Peyer's patch (tissue), 4 donors: ENCODE measurements at regions not wholly inside any gene's neighbourhood (a gene's known extent, or its start where the extent isn't known, plus 50 kb on each side); places are given as distances from the start of the nearest gene placed in this dataset.
A peak's percentile ranks its signal among the peaks of the same experiment; 100 is the strongest.

Experiments used
- DNase-seq, 3 donors: peaks; one replicate each; pipeline ENCODE4 v3.0.0-alpha.2; 2017 to 2019
- H3K27ac ChIP-seq, 4 donors: fragments of 200-600 bp; sonication (generic); one replicate each; pipeline ENCODE4 v1.5.1; 2016 to 2019
- H3K27me3 ChIP-seq, 2 donors: fragments of 200-600 bp; sonication (generic); one replicate each; pipeline ENCODE4 v1.5.1; 2019
- H3K36me3 ChIP-seq, 3 donors: fragments of 200-600 bp; sonication (generic); one replicate each; pipeline ENCODE4 v1.5.1; 2016 to 2019
- H3K4me1 ChIP-seq, 4 donors: fragments of 200-600 bp; sonication (generic); one replicate each; pipeline ENCODE4 v1.5.1; 2016 to 2019
- H3K4me3 ChIP-seq, 4 donors: fragments of 200-600 bp; sonication (generic); 1 replicate in 3 of 4; 2 replicates in 1 of 4; pipeline ENCODE4 v1.5.1; 2016 to 2019; ENCODE audit warnings: mild to moderate bottlenecking in 1 of 4
- H3K9me3 ChIP-seq, 4 donors: fragments of 200-600 bp; sonication (generic); one replicate each; pipeline ENCODE4 v1.5.1; 2016 to 2019; ENCODE audit warnings: mild to moderate bottlenecking in 1 of 4
- POLR2A ChIP-seq, 2 donors: fragments of 450-650 bp; IDR thresholded peaks; one replicate each; pipeline ENCODE4 v1.5.1; 2017; ENCODE audit warnings: antibody characterized with exemption in 2 of 2, mild to moderate bottlenecking in 2 of 2, moderate library complexity in 2 of 2
- TF ChIP-seq, protein P1 (sequence below), 6 experiments: fragments of 450-650 bp in 4 of 6; fragments of 200-600 bp in 2 of 6; sonication (generic) in 1 of 6; IDR thresholded peaks; one replicate each; pipeline ENCODE4 v1.5.1; 2017 to 2019; ENCODE audit warnings: antibody characterized with exemption in 6 of 6, mild to moderate bottlenecking in 3 of 6, moderate library complexity in 1 of 6

DNA sequence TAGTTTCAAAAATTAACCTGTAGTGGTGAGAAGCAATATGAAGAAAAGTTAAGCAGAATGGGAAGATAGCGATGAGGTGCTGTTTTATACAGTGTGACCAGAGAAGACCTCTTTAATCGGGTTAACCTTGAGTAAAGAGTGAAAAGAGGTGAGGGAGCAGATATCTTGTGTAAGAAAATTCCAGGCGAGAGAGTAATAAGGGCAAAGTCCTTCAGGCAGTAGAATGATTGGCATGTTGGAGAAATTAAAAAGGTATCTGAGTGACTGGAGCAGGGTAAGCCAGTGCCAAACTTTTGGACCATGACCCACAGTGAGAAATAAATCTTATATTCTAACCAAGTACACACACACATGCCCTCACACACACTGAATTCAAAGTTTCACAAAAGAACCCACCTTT, 374.7 kb upstream of the LARGE1 start:
- Histone ChIP-seq H3K4me3 (no peak overlapping the region), H3K36me3 (no peaks in the 10 kb centered on the region), H3K4me1 (no peaks in the 10 kb centered on the region), H3K27ac (peak overlapping the region in 1 of 4 donors; percentile 31), H3K27me3 (no peaks in the 10 kb centered on the region), H3K9me3 (no peaks in the 10 kb centered on the region)
- no peak for DNase-seq
- TF ChIP-seq POLR2A (IDR thresholded peaks at IDR 0.05), result no peak
- TF ChIP-seq, protein P1, sequence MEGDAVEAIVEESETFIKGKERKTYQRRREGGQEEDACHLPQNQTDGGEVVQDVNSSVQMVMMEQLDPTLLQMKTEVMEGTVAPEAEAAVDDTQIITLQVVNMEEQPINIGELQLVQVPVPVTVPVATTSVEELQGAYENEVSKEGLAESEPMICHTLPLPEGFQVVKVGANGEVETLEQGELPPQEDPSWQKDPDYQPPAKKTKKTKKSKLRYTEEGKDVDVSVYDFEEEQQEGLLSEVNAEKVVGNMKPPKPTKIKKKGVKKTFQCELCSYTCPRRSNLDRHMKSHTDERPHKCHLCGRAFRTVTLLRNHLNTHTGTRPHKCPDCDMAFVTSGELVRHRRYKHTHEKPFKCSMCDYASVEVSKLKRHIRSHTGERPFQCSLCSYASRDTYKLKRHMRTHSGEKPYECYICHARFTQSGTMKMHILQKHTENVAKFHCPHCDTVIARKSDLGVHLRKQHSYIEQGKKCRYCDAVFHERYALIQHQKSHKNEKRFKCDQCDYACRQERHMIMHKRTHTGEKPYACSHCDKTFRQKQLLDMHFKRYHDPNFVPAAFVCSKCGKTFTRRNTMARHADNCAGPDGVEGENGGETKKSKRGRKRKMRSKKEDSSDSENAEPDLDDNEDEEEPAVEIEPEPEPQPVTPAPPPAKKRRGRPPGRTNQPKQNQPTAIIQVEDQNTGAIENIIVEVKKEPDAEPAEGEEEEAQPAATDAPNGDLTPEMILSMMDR (IDR thresholded peaks at IDR 0.05), result no peak

DNA sequence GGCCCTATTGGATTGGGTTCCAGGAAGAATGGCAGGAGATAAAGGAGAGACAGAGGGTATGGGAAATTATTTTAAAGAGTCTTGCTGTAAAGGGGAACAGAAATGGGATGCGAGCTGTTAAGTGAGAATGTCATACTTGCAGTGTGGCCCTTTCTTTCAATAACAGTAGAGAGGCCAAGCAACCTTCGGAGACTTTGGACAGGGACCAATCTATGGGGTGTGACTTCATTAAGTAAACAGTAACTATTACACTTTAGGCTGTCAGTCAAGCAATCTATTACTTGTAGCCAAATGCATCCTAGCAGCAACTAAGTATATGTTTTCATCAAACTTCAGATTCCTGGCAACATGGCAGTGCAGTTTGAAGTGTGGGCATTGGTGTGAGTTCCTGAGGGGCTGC, 376.2 kb upstream of the LARGE1 start:
- no peaks in the 10 kb centered on the region for H3K27me3 ChIP-seq
- H3K27ac ChIP-seq, result peak overlapping the region in 1 of 4 donors; percentile 52
- no peaks in the 10 kb centered on the region for H3K9me3 ChIP-seq
- TF ChIP-seq, protein P1 (IDR thresholded peaks at IDR 0.05), result no peak
- no peak for TF ChIP-seq POLR2A (IDR thresholded peaks at IDR 0.05)
- H3K4me3 ChIP-seq, result no peak overlapping the region
- no peaks in the 10 kb centered on the region for H3K36me3 ChIP-seq
- no peaks in the 10 kb centered on the region for H3K4me1 ChIP-seq
- peak in 1 of 3 donors; percentile 68 for DNase-seq

DNA sequence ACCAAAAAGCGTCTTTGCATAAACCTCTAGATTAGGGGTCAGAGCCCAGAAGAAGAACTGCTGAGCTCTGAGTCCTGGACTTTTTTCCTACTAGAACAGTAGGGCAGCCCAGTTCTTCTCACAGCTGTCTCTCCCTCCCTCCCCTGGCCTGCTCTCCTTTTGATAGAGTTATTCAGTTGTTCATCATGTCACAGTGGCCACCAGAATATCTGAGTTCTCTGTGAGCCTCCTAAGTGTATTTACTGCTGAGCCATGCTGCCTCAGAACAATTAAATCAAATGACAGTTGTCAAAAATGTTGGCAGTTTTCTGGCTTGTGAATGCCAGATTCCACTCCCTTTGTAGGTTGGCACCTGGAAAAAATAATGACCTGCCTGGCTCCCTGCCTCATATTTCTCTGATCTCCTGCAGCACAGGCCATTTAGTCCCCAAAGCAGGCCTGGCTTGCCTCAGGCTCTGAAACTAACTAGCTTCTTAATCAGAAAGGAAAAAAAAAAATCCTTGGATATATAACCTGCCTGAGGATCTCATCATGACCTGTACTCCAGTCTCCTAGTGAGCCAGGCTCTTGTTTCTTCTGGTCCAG, 377.4 kb upstream of the LARGE1 start:
- Histone ChIP-seq H3K4me3 (no peak overlapping the region), H3K27me3 (no peaks in the 10 kb centered on the region), H3K4me1 (no peaks in the 10 kb centered on the region), H3K36me3 (no peaks in the 10 kb centered on the region), H3K9me3 (no peaks in the 10 kb centered on the region), H3K27ac (no peak overlapping the region)
- DNase-seq, result no peak
- no peak for TF ChIP-seq POLR2A (IDR thresholded peaks at IDR 0.05)
- TF ChIP-seq, protein P1 (IDR thresholded peaks at IDR 0.05), result no peak

DNA sequence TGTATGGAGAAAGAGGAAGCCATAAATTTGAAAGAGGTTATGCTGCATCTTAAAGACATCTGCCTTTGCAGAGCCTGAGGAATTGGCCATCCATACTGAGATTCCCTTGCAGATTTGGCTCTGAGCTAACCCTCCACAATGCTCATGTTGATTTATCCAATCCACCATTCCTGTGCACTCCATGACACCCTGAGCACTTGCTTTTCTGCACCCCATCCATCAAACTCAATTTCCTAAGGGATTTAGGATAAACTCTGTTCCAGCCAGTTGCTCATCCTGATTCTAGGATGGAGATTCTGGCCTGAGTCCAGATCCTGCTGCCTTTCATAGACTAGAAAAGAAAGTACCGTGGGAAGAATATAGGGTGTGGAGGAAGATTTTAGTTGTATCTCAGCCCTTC, 379.2 kb upstream of the LARGE1 start:
- no peaks in the 10 kb centered on the region for H3K4me1 ChIP-seq
- H3K9me3 ChIP-seq, result no peaks in the 10 kb centered on the region
- H3K4me3 ChIP-seq, result no peak overlapping the region
- TF ChIP-seq POLR2A (IDR thresholded peaks at IDR 0.05), result no peak
- TF ChIP-seq, protein P1 (IDR thresholded peaks at IDR 0.05), result no peak
- H3K36me3 ChIP-seq, result no peaks in the 10 kb centered on the region
- DNase-seq, result no peak
- H3K27ac ChIP-seq, result no peak overlapping the region
- H3K27me3 ChIP-seq, result no peaks in the 10 kb centered on the region

DNA sequence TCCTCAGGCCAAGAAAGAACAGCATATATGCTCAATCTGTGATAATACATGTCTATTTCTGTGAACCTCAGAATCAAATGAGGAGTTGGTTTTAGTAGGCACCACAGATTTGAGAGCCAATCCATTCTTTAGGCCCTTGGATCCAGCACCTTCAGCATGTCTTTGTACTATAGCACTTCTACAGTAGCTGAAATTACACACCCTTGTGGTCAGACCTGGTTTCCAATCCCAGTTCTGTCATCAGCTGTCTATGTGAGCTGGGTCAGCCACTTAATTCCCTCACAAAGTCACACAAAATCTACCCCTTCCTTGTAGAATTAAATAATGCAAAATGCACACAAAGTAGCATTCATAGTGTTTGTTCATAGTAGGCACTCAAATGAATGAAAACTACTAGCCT, 381.3 kb upstream of the LARGE1 start:
- TF ChIP-seq, protein P1 (IDR thresholded peaks at IDR 0.05), result peak in 1 of 6 experiments; percentile 24
- no peak for TF ChIP-seq POLR2A (IDR thresholded peaks at IDR 0.05)
- DNase-seq, result no peak
- no peaks in the 10 kb centered on the region for H3K36me3 ChIP-seq
- H3K27ac ChIP-seq, result no peak overlapping the region
- no peaks in the 10 kb centered on the region for H3K27me3 ChIP-seq
- no peaks in the 10 kb centered on the region for H3K9me3 ChIP-seq
- no peak overlapping the region for H3K4me3 ChIP-seq
- H3K4me1 ChIP-seq, result no peaks in the 10 kb centered on the region

DNA sequence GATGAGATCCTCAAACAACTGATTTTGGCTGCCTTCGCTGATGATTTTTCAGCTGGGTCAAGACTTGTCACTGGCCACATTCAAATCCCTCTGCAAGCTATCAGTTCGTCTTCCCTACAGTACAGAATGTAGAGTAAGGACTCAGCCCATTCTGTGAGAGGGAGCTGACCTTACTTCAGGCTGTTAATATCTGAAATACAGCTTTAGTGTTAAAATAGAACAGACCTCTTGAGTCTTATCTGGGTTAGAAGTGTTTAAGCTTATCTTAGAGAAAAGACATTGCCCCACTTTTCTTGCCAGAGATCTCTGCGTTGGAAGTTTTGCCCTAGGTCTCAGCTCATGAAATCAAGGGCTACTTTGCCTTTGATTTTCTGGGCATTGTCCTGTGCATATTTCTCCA, 383.4 kb upstream of the LARGE1 start:
- DNase-seq, result no peak
- TF ChIP-seq, protein P1 (IDR thresholded peaks at IDR 0.05), result no peak
- no peak for TF ChIP-seq POLR2A (IDR thresholded peaks at IDR 0.05)
- Histone ChIP-seq H3K27me3 (no peaks in the 10 kb centered on the region), H3K27ac (no peak overlapping the region), H3K4me1 (no peaks in the 10 kb centered on the region), H3K4me3 (no peak overlapping the region), H3K36me3 (no peaks in the 10 kb centered on the region), H3K9me3 (no peaks in the 10 kb centered on the region)
